GM12874 (cell line): ENCODE measurements at regions not wholly inside any gene's neighbourhood (a gene's known extent, or its start where the extent isn't known, plus 50 kb on each side); places are given as distances from the start of the nearest gene placed in this dataset.

Source experiments
- TF ChIP-seq, protein P1 (sequence below): IDR thresholded peaks from 2 replicates; pipeline ENCODE4 v1.5.1; 2011; ENCODE audit warnings: low read depth, mild to moderate bottlenecking, control low read depth, low read length, moderate library complexity; ENCODE audit not compliant: insufficient read depth

DNA sequence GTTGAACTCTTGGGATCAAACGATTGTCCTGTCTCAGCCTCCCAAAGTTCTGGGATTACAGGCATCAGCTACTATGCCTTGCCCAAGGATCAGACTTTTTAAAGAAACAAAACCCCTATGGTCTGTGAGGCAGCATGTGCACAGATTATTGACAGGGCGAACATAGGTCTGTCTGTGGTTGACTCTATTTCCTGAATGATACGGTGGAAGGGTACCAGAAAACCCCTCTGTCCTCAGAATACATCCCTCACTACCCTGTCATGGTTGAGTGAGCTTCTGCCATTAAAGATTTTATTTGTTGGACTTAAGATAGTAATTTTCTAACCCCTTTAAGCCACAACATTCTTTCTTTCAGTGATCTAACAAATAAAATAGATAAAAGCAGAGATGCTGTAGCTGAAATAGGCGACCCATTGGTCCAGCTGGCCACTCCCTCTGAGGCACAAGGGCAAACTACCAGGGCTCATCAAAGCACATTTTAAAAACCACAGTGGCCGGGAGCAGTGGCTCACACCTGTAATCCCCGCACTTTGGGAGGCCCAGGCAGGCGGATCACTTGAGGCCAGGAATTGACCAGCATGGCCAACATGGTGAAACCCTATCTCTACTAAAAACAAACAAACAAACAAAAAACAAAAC lies 84.9 kb upstream of the ANKRD55 start:
- TF ChIP-seq, protein P1, sequence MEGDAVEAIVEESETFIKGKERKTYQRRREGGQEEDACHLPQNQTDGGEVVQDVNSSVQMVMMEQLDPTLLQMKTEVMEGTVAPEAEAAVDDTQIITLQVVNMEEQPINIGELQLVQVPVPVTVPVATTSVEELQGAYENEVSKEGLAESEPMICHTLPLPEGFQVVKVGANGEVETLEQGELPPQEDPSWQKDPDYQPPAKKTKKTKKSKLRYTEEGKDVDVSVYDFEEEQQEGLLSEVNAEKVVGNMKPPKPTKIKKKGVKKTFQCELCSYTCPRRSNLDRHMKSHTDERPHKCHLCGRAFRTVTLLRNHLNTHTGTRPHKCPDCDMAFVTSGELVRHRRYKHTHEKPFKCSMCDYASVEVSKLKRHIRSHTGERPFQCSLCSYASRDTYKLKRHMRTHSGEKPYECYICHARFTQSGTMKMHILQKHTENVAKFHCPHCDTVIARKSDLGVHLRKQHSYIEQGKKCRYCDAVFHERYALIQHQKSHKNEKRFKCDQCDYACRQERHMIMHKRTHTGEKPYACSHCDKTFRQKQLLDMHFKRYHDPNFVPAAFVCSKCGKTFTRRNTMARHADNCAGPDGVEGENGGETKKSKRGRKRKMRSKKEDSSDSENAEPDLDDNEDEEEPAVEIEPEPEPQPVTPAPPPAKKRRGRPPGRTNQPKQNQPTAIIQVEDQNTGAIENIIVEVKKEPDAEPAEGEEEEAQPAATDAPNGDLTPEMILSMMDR: no peak

- TF ChIP-seq, protein P1: no peak
These were observed 83.3 kb upstream of the ANKRD55 start for GRCh38 chr5:56316299-56316994.

GRCh38 chr5:56314529-56314928 lies 81.4 kb upstream of the ANKRD55 start:
- TF ChIP-seq, protein P1: peak; percentile 81

DNA sequence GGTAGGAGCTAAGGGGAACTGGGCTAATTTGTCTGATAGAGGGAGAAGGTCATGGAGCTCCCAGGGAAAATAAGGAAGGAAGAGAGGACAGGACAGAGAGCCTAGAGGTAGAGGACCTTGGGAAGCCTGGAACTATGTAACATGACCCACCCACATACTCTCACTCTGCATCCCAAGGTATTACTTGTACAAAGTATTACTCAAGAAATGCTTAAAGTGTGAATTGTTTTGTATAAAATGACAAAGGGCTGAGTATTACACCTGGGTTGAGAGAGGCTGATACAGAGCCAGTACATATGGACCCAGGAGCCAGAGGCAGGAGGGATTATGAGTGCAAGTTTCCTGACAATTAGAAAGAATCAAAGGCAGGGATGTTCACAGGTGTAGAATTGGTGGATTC lies 80.5 kb upstream of the ANKRD55 start:
- TF ChIP-seq, protein P1: no peak

- TF ChIP-seq, protein P1: no peak
These were observed 79.9 kb upstream of the ANKRD55 start for GRCh38 chr5:56313004-56313531.

GRCh38 chr5:56311306-56311905 lies 78.3 kb upstream of the ANKRD55 start:
- TF ChIP-seq, protein P1: no peak

GRCh38 chr5:56310711-56311204 lies 77.6 kb upstream of the ANKRD55 start:
- TF ChIP-seq, protein P1: no peak
